Thyroid gland (tissue), 4 donors: ENCODE measurements at regions not wholly inside any gene's neighbourhood (a gene's known extent, or its start where the extent isn't known, plus 50 kb on each side); places are given as distances from the start of the nearest gene placed in this dataset. TPM values are rescaled to one million over a fixed set of nuclear protein-coding genes. Genes with fewer than 3 reads are reported as not detected.
A peak's percentile ranks its signal among the peaks of the same experiment; 100 is the strongest.

Source experiments
- DNase-seq, 2 donors: peaks; one replicate each; pipeline ENCODE4 v3.0.0-alpha.2; 2019
- H3K27ac ChIP-seq, 3 donors: fragments of 200-600 bp; sonication (generic); 1 replicate in 2 of 3; 2 replicates in 1 of 3; pipeline ENCODE4 v1.5.1; 2016 to 2019; ENCODE audit warnings: mild to moderate bottlenecking in 1 of 3, moderate library complexity in 1 of 3
- H3K27me3 ChIP-seq: fragments of 200-600 bp; sonication (generic); one replicate; pipeline ENCODE4 v1.5.1; 2019
- H3K36me3 ChIP-seq, 2 donors: fragments of 200-600 bp; sonication (generic); one replicate each; pipeline ENCODE4 v1.5.1; 2016 to 2019
- H3K4me1 ChIP-seq, 2 donors: fragments of 200-600 bp; sonication (generic); one replicate each; pipeline ENCODE4 v1.5.1; 2017 to 2019
- H3K4me3 ChIP-seq, 3 donors: fragments of 200-600 bp; sonication (generic); replicated peaks in 1 of 3; 1 replicate in 2 of 3; 2 replicates in 1 of 3; pipeline ENCODE4 v1.5.1; 2016; ENCODE audit warnings: mild to moderate bottlenecking in 1 of 3
- H3K9me3 ChIP-seq: fragments of 200-600 bp; sonication (generic); one replicate; pipeline ENCODE4 v1.5.1; 2017
- CTCF ChIP-seq, 6 experiments: fragments of 200-600 bp in 3 of 6; fragments of 450-650 bp in 3 of 6; sonication (generic) in 3 of 6; IDR thresholded peaks; one replicate each; pipeline ENCODE4 v1.5.1; 2016 to 2019; ENCODE audit warnings: antibody characterized with exemption in 6 of 6, mild to moderate bottlenecking in 2 of 6, inconsistent platforms in 1 of 6, moderate library complexity in 1 of 6
- POLR2A ChIP-seq, 2 donors: fragments of 450-650 bp; IDR thresholded peaks; one replicate each; pipeline ENCODE4 v1.6.1; 2017; ENCODE audit warnings: antibody characterized with exemption in 2 of 2, mild to moderate bottlenecking in 2 of 2, moderate library complexity in 1 of 2
- WGBS, 2 donors: methylation state at CpG; one replicate each; pipeline ENCODE4 v1.1.5; 2017; 5-methylcytosine and 5-hydroxymethylcytosine counted together
- intact Hi-C: fragments of 100-400 bp; cut with DNase I; formaldehyde crosslinking; loops from one replicate; pipeline ENCODE4 v1.15.1; 2023
- small RNA-seq: library from RNA; depleted of rRNA; stranded (forward); fragments of <200 nt; gene quantifications from one replicate; pipeline ENCODE3, GENCODE V24; 2016

GRCh38 chr9:87445646-87446045 lies 52.0 kb upstream of the DAPK1 start:
- no peak overlapping the region for H3K4me3 ChIP-seq
- no peak for DNase-seq
- no peak for TF ChIP-seq POLR2A (IDR thresholded peaks at IDR 0.05)
- TF ChIP-seq CTCF (IDR thresholded peaks at IDR 0.05), result no peak
- H3K9me3 ChIP-seq, result no peaks in the 10 kb centered on the region
- H3K27me3 ChIP-seq, result no peaks in the 10 kb centered on the region
- intact Hi-C loops, result no loop called here
- H3K36me3 ChIP-seq, result no peaks in the 10 kb centered on the region
- H3K27ac ChIP-seq, result no peak overlapping the region
- WGBS, 2 donors, result 52 to 55% methylated on average over 5 of the region's 5 CpGs
- H3K4me1 ChIP-seq, result no peaks in the 10 kb centered on the region

- intact Hi-C loops, result no loop called here
- Histone ChIP-seq H3K4me1 (no peaks in the 10 kb centered on the region), H3K27me3 (no peaks in the 10 kb centered on the region), H3K4me3 (no peak overlapping the region), H3K36me3 (no peaks in the 10 kb centered on the region), H3K9me3 (no peaks in the 10 kb centered on the region), H3K27ac (no peak overlapping the region)
- WGBS, 2 donors, result 87 to 88% methylated on average over 4 of the region's 4 CpGs
- TF ChIP-seq POLR2A (IDR thresholded peaks at IDR 0.05) (no peak), CTCF (IDR thresholded peaks at IDR 0.05) (no peak)
- DNase-seq, result no peak
Observed at GRCh38 chr9:87446527-87446926, 51.1 kb upstream of the DAPK1 start.

GRCh38 chr9:87447547-87448432 lies 49.9 kb upstream of the DAPK1 start:
- 52 to 54% methylated on average over 9 to 11 of the region's 11 CpGs for WGBS, 2 donors
- H3K36me3 ChIP-seq, result no peaks in the 10 kb centered on the region
- no peaks in the 10 kb centered on the region for H3K4me1 ChIP-seq
- H3K27me3 ChIP-seq, result no peaks in the 10 kb centered on the region
- H3K27ac ChIP-seq, result no peak overlapping the region
- H3K4me3 ChIP-seq, result no peak overlapping the region
- no peaks in the 10 kb centered on the region for H3K9me3 ChIP-seq
- TF ChIP-seq POLR2A (IDR thresholded peaks at IDR 0.05), result no peak
- TF ChIP-seq CTCF (IDR thresholded peaks at IDR 0.05), result no peak
- DNase-seq, result peak in 1 of 2 donors; percentile 3
- intact Hi-C loops, result no loop called here

Small RNAs in the stretch of these regions (small RNA-seq; reads per million reads assigned to genes)
- gene AL353752.1 (not detected), gene RF00568 (not detected)
